Keratinocyte (primary cell): ENCODE measurements at regions not wholly inside any gene's neighbourhood (a gene's known extent, or its start where the extent isn't known, plus 50 kb on each side); places are given as distances from the start of the nearest gene placed in this dataset.

Experiments used
- CTCF ChIP-seq, 3 experiments: IDR thresholded peaks in 1 of 3; conservative IDR thresholded peaks in 1 of 3; optimal IDR thresholded peaks in 1 of 3; 2 replicates in 2 of 3; 3 replicates in 1 of 3; pipeline versions ENCODE3 to v1.5.1; 2011; ENCODE audit warnings: low read length in 3 of 3, mild to moderate bottlenecking in 3 of 3, moderate library complexity in 2 of 3, control low read depth in 1 of 3, inconsistent platforms in 1 of 3; ENCODE audit not compliant: insufficient read depth in 2 of 3; ENCODE audit errors: extremely low read depth in 1 of 3
- EZH2 ChIP-seq: IDR thresholded peaks from one replicate; pipeline ENCODE4 v1.6.1; 2012; ENCODE audit warnings: inconsistent platforms, mild to moderate bottlenecking, low read length, moderate library complexity

- no peak for TF ChIP-seq CTCF (optimal IDR thresholded peaks at IDR 0.05 in 1 of 3, IDR thresholded peaks at IDR 0.05 in 1 of 3, conservative IDR thresholded peaks at IDR 0.05 in 1 of 3; ENCODE audit: extremely low read depth in 1 of 3, insufficient read depth in 2 of 3, low read length in 3 of 3)
- no peak for TF ChIP-seq EZH2
Measured at GRCh38 chr4:154073107-154073822, 284.4 kb upstream of the SFRP2 start.
